ENCODE measurements at regions not wholly inside any gene's neighbourhood (a gene's known extent, or its start where the extent isn't known, plus 50 kb on each side); places are given as distances from the start of the nearest gene placed in this dataset.
"Not testable (repeated sequence)": the region's sequence is repeated elsewhere in the genome, so short reads cannot be mapped to it uniquely, and the experiment has no call there.

- H3K4me2 ChIP-seq, result no peak overlapping the region
- TF ChIP-seq CTCF (conservative IDR thresholded peaks at IDR 0.05; ENCODE audit: low read depth, low read length), result no peak
- no peaks in the 10 kb centered on the region for H3K36me3 ChIP-seq (ENCODE audit: insufficient read depth)
Observed at GRCh38 chr9:107780960-107781359, 291.4 kb upstream of the KLF4 start.

GRCh38 chr9:107779731-107780130 lies 290.2 kb upstream of the KLF4 start:
- Histone ChIP-seq H3K4me1 (ENCODE audit: low read depth, poor library complexity, severe bottlenecking) (no peaks in the 10 kb centered on the region), H4K20me1 (ENCODE audit: insufficient read depth) (no peaks in the 10 kb centered on the region), H3K27ac (no peak overlapping the region), H3K4me3 (IDR thresholded peaks at IDR 0.05; ENCODE audit: insufficient read depth, low read depth, low read length) (no peak overlapping the region), H2AFZ (ENCODE audit: low read depth) (no peak overlapping the region), H3K36me3 (ENCODE audit: insufficient read depth) (no peaks in the 10 kb centered on the region), H3K9ac (no peak overlapping the region), H3K79me2 (ENCODE audit: insufficient read depth, low read depth) (no peaks in the 10 kb centered on the region), H3K27me3 (ENCODE audit: insufficient read depth, low read depth) (no peaks in the 10 kb centered on the region), H3K4me2 (no peak overlapping the region)
- no peak for TF ChIP-seq CTCF (conservative IDR thresholded peaks at IDR 0.05; ENCODE audit: low read depth, low read length)

More at GRCh38 chr9:107780960-107781359, 291.4 kb upstream of the KLF4 start:
- H3K4me1 ChIP-seq (ENCODE audit: low read depth, poor library complexity, severe bottlenecking), result no peaks in the 10 kb centered on the region
- no peaks in the 10 kb centered on the region for H4K20me1 ChIP-seq (ENCODE audit: insufficient read depth)
- no peaks in the 10 kb centered on the region for H3K27me3 ChIP-seq (ENCODE audit: insufficient read depth, low read depth)
- H3K79me2 ChIP-seq (ENCODE audit: insufficient read depth, low read depth), result no peaks in the 10 kb centered on the region
- no peak overlapping the region for H2AFZ ChIP-seq (ENCODE audit: low read depth)
- H3K9ac ChIP-seq, result no peak overlapping the region
- no peak overlapping the region for H3K27ac ChIP-seq
- no peak overlapping the region for H3K4me3 ChIP-seq (IDR thresholded peaks at IDR 0.05; ENCODE audit: insufficient read depth, low read depth, low read length)

GRCh38 chr9:107778661-107779060 lies 289.1 kb upstream of the KLF4 start:
- no peak for TF ChIP-seq CTCF (conservative IDR thresholded peaks at IDR 0.05; ENCODE audit: low read depth, low read length)
- no peak overlapping the region for H2AFZ ChIP-seq (ENCODE audit: low read depth)
- H3K9ac ChIP-seq, result no peak overlapping the region
- no peak overlapping the region for H3K4me3 ChIP-seq (IDR thresholded peaks at IDR 0.05; ENCODE audit: insufficient read depth, low read depth, low read length)
- no peaks in the 10 kb centered on the region for H3K36me3 ChIP-seq (ENCODE audit: insufficient read depth)
- H3K27ac ChIP-seq, result no peak overlapping the region
- no peaks in the 10 kb centered on the region for H3K79me2 ChIP-seq (ENCODE audit: insufficient read depth, low read depth)
- no peak overlapping the region for H3K4me2 ChIP-seq
- no peaks in the 10 kb centered on the region for H4K20me1 ChIP-seq (ENCODE audit: insufficient read depth)
- H3K27me3 ChIP-seq (ENCODE audit: insufficient read depth, low read depth), result no peaks in the 10 kb centered on the region
- no peaks in the 10 kb centered on the region for H3K4me1 ChIP-seq (ENCODE audit: low read depth, poor library complexity, severe bottlenecking)

- not testable (repeated sequence) for H3K9ac ChIP-seq; H3K79me2 ChIP-seq (ENCODE audit: insufficient read depth, low read depth); H3K4me3 ChIP-seq (IDR thresholded peaks at IDR 0.05; ENCODE audit: insufficient read depth, low read depth, low read length); H3K27me3 ChIP-seq (ENCODE audit: insufficient read depth, low read depth); H3K4me1 ChIP-seq (ENCODE audit: low read depth, poor library complexity, severe bottlenecking); H3K4me2 ChIP-seq; H4K20me1 ChIP-seq (ENCODE audit: insufficient read depth); H2AFZ ChIP-seq (ENCODE audit: low read depth); H3K27ac ChIP-seq; H3K36me3 ChIP-seq (ENCODE audit: insufficient read depth)
Observed at GRCh38 chr9:107774099-107774498, 284.5 kb upstream of the KLF4 start.

- H3K27ac ChIP-seq, result no peak overlapping the region
- no peak for TF ChIP-seq CTCF (conservative IDR thresholded peaks at IDR 0.05; ENCODE audit: low read depth, low read length)
- no peaks in the 10 kb centered on the region for H3K36me3 ChIP-seq (ENCODE audit: insufficient read depth)
- no peak overlapping the region for H2AFZ ChIP-seq (ENCODE audit: low read depth)
- no peak overlapping the region for H3K9ac ChIP-seq
- no peak overlapping the region for H3K4me3 ChIP-seq (IDR thresholded peaks at IDR 0.05; ENCODE audit: insufficient read depth, low read depth, low read length)
- H3K79me2 ChIP-seq (ENCODE audit: insufficient read depth, low read depth), result no peaks in the 10 kb centered on the region
- H3K27me3 ChIP-seq (ENCODE audit: insufficient read depth, low read depth), result no peaks in the 10 kb centered on the region
- no peak overlapping the region for H3K4me2 ChIP-seq
- H3K4me1 ChIP-seq (ENCODE audit: low read depth, poor library complexity, severe bottlenecking), result no peaks in the 10 kb centered on the region
- H4K20me1 ChIP-seq (ENCODE audit: insufficient read depth), result no peaks in the 10 kb centered on the region
Observed at GRCh38 chr9:107772988-107773387, 283.4 kb upstream of the KLF4 start.

Data from KMS-11 (cell line).